ENCODE measurements at regions not wholly inside any gene's neighbourhood (a gene's known extent, or its start where the extent isn't known, plus 50 kb on each side); places are given as distances from the start of the nearest gene placed in this dataset.

- TF ChIP-seq, protein P1, sequence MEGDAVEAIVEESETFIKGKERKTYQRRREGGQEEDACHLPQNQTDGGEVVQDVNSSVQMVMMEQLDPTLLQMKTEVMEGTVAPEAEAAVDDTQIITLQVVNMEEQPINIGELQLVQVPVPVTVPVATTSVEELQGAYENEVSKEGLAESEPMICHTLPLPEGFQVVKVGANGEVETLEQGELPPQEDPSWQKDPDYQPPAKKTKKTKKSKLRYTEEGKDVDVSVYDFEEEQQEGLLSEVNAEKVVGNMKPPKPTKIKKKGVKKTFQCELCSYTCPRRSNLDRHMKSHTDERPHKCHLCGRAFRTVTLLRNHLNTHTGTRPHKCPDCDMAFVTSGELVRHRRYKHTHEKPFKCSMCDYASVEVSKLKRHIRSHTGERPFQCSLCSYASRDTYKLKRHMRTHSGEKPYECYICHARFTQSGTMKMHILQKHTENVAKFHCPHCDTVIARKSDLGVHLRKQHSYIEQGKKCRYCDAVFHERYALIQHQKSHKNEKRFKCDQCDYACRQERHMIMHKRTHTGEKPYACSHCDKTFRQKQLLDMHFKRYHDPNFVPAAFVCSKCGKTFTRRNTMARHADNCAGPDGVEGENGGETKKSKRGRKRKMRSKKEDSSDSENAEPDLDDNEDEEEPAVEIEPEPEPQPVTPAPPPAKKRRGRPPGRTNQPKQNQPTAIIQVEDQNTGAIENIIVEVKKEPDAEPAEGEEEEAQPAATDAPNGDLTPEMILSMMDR (IDR thresholded peaks at IDR 0.05) = no peak
- TF ChIP-seq POLR2A (IDR thresholded peaks at IDR 0.05; ENCODE audit: low read depth) (no peak), POLR2AphosphoS5 (IDR thresholded peaks at IDR 0.05) (no peak), EP300 (IDR thresholded peaks at IDR 0.05) (no peak)
Observed at GRCh38 chr2:31675485-31675901, 94.8 kb upstream of the SRD5A2 start.

Data from esophagus muscularis mucosa (tissue), 4 donors.